ENCODE measurements at regions not wholly inside any gene's neighbourhood (a gene's known extent, or its start where the extent isn't known, plus 50 kb on each side); places are given as distances from the start of the nearest gene placed in this dataset.

- Histone ChIP-seq H3K9me3 (ENCODE audit: low read depth, low read length) (no peaks in the 10 kb centered on the region), H3K4me3 (ENCODE audit: insufficient read depth, low read length) (no peak overlapping the region), H3K27me3 (ENCODE audit: insufficient read depth, low read length) (peaks cover 27% of the 10 kb centered on the region), H3K36me3 (ENCODE audit: insufficient read depth, low read length) (no peaks in the 10 kb centered on the region), H3K79me2 (ENCODE audit: insufficient read depth, low read length) (no peaks in the 10 kb centered on the region), H3K27ac (ENCODE audit: low read depth, low read length) (no peak overlapping the region), H2AFZ (ENCODE audit: low read length) (no peak overlapping the region), H4K20me1 (ENCODE audit: insufficient read depth, low read length) (no peaks in the 10 kb centered on the region), H3K4me2 (ENCODE audit: insufficient read depth, low read length) (no peak overlapping the region), H3K4me1 (ENCODE audit: insufficient read depth, low read length) (no peaks in the 10 kb centered on the region)
- DNase-seq (ENCODE audit: insufficient read length, low spot score, missing footprints), result no peak
- no peak for TF ChIP-seq CTCF (IDR thresholded peaks at IDR 0.05; ENCODE audit: extremely low read depth, low read depth, low read length)
Measured at GRCh38 chr13:110773480-110773879, 60.0 kb downstream of the ING1 start.

- no peak overlapping the region for H2AFZ ChIP-seq (ENCODE audit: low read length)
- DNase-seq (ENCODE audit: insufficient read length, low spot score, missing footprints), result no peak
- no peaks in the 10 kb centered on the region for H3K4me1 ChIP-seq (ENCODE audit: insufficient read depth, low read length)
- H3K36me3 ChIP-seq (ENCODE audit: insufficient read depth, low read length), result no peaks in the 10 kb centered on the region
- H3K79me2 ChIP-seq (ENCODE audit: insufficient read depth, low read length), result no peaks in the 10 kb centered on the region
- no peak for TF ChIP-seq CTCF (IDR thresholded peaks at IDR 0.05; ENCODE audit: extremely low read depth, low read depth, low read length)
- H3K4me3 ChIP-seq (ENCODE audit: insufficient read depth, low read length), result no peak overlapping the region
- no peaks in the 10 kb centered on the region for H4K20me1 ChIP-seq (ENCODE audit: insufficient read depth, low read length)
- H3K9me3 ChIP-seq (ENCODE audit: low read depth, low read length), result no peaks in the 10 kb centered on the region
- H3K27ac ChIP-seq (ENCODE audit: low read depth, low read length), result no peak overlapping the region
- H3K4me2 ChIP-seq (ENCODE audit: insufficient read depth, low read length), result no peak overlapping the region
- peaks cover 27% of the 10 kb centered on the region for H3K27me3 ChIP-seq (ENCODE audit: insufficient read depth, low read length)
Measured at GRCh38 chr13:110774051-110774450, 60.6 kb downstream of the ING1 start.

- H3K9me3 ChIP-seq (ENCODE audit: low read depth, low read length), result no peaks in the 10 kb centered on the region
- no peaks in the 10 kb centered on the region for H3K36me3 ChIP-seq (ENCODE audit: insufficient read depth, low read length)
- H3K4me2 ChIP-seq (ENCODE audit: insufficient read depth, low read length), result no peak overlapping the region
- H2AFZ ChIP-seq (ENCODE audit: low read length), result no peak overlapping the region
- H4K20me1 ChIP-seq (ENCODE audit: insufficient read depth, low read length), result no peaks in the 10 kb centered on the region
- H3K4me3 ChIP-seq (ENCODE audit: insufficient read depth, low read length), result no peak overlapping the region
- H3K27me3 ChIP-seq (ENCODE audit: insufficient read depth, low read length), result peaks cover 27% of the 10 kb centered on the region
- H3K4me1 ChIP-seq (ENCODE audit: insufficient read depth, low read length), result no peaks in the 10 kb centered on the region
- H3K27ac ChIP-seq (ENCODE audit: low read depth, low read length), result no peak overlapping the region
- no peak for DNase-seq (ENCODE audit: insufficient read length, low spot score, missing footprints)
- H3K79me2 ChIP-seq (ENCODE audit: insufficient read depth, low read length), result no peaks in the 10 kb centered on the region
- no peak for TF ChIP-seq CTCF (IDR thresholded peaks at IDR 0.05; ENCODE audit: extremely low read depth, low read depth, low read length)
Measured at GRCh38 chr13:110774490-110774889, 61.0 kb downstream of the ING1 start.

GRCh38 chr13:110775576-110775975 is 62.1 kb downstream of the ING1 start:
- Histone ChIP-seq H3K27ac (ENCODE audit: low read depth, low read length) (no peak overlapping the region), H3K36me3 (ENCODE audit: insufficient read depth, low read length) (no peaks in the 10 kb centered on the region), H3K4me1 (ENCODE audit: insufficient read depth, low read length) (no peaks in the 10 kb centered on the region), H3K27me3 (ENCODE audit: insufficient read depth, low read length) (peaks cover 24% of the 10 kb centered on the region), H4K20me1 (ENCODE audit: insufficient read depth, low read length) (no peaks in the 10 kb centered on the region), H3K4me2 (ENCODE audit: insufficient read depth, low read length) (no peak overlapping the region), H2AFZ (ENCODE audit: low read length) (no peak overlapping the region), H3K9me3 (ENCODE audit: low read depth, low read length) (no peaks in the 10 kb centered on the region), H3K79me2 (ENCODE audit: insufficient read depth, low read length) (no peaks in the 10 kb centered on the region), H3K4me3 (ENCODE audit: insufficient read depth, low read length) (no peak overlapping the region)
- no peak for DNase-seq (ENCODE audit: insufficient read length, low spot score, missing footprints)
- no peak for TF ChIP-seq CTCF (IDR thresholded peaks at IDR 0.05; ENCODE audit: extremely low read depth, low read depth, low read length)
